Body of pancreas (tissue), 4 donors: ENCODE measurements at regions not wholly inside any gene's neighbourhood (a gene's known extent, or its start where the extent isn't known, plus 50 kb on each side); places are given as distances from the start of the nearest gene placed in this dataset.

ENCODE experiments used
- ATAC-seq: fragments of 150-250 bp; one replicate; pipeline ENCODE4 v1.9.1; 2016
- DNase-seq, 4 donors: peaks; one replicate each; pipeline ENCODE4 v3.0.0-alpha.2; 2019
- H3K27ac ChIP-seq, 4 donors: fragments of 200-600 bp; sonication (generic); 1 replicate in 3 of 4; 2 replicates in 1 of 4; pipeline versions ENCODE4 v1.5.1 to v1.6.1; 2016 to 2019; ENCODE audit warnings: mild to moderate bottlenecking in 1 of 4, mixed read lengths in 1 of 4, moderate library complexity in 1 of 4
- H3K27me3 ChIP-seq, 2 donors: fragments of 200-600 bp; sonication (generic); one replicate each; pipeline ENCODE4 v1.6.0; 2016; ENCODE audit warnings: mild to moderate bottlenecking in 1 of 2
- H3K36me3 ChIP-seq, 2 donors: fragments of 200-600 bp; sonication (generic); replicated peaks in 1 of 2; 2 replicates each; pipeline ENCODE4 v1.5.1; 2016; ENCODE audit warnings: low read depth in 2 of 2; ENCODE audit not compliant: insufficient read depth in 1 of 2
- H3K4me1 ChIP-seq: fragments of 200-600 bp; sonication (generic); one replicate; pipeline ENCODE4 v1.6.0; 2016
- H3K4me3 ChIP-seq, 2 donors: fragments of 200-600 bp; sonication (generic); 1 replicate in 1 of 2; 2 replicates in 1 of 2; pipeline ENCODE4 v1.5.1; 2016 to 2019
- H3K9me3 ChIP-seq, 3 donors: fragments of 200-600 bp; sonication (generic); 1 replicate in 2 of 3; 2 replicates in 1 of 3; pipeline ENCODE4 v1.5.1; 2016
- CTCF ChIP-seq, 7 experiments: fragments of 450-650 bp in 4 of 7; fragments of 200-600 bp in 3 of 7; sonication (generic) in 3 of 7; IDR thresholded peaks; one replicate each; pipeline ENCODE4 v1.5.1; 2016 to 2019; ENCODE audit warnings: antibody characterized with exemption in 7 of 7
- POLR2A ChIP-seq, 3 donors: fragments of 450-650 bp; IDR thresholded peaks; one replicate each; pipeline ENCODE4 v1.6.1; 2016; ENCODE audit warnings: antibody characterized with exemption in 3 of 3, mild to moderate bottlenecking in 2 of 3
- WGBS, 2 donors: methylation state at CpG; one replicate each; pipeline ENCODE4 v1.1.5; 2017; 5-methylcytosine and 5-hydroxymethylcytosine counted together
- intact Hi-C: fragments of 100-400 bp; cut with DNase I; formaldehyde crosslinking; loops from one replicate; pipeline ENCODE4 v1.15.1; 2023

GRCh38 chr1:218575856-218576255 lies 230.7 kb downstream of the TGFB2 start:
- H3K27me3 ChIP-seq: no peaks in the 10 kb centered on the region
- TF ChIP-seq CTCF (IDR thresholded peaks at IDR 0.05): no peak
- TF ChIP-seq POLR2A (IDR thresholded peaks at IDR 0.05): no peak
- no peak for DNase-seq

DNA sequence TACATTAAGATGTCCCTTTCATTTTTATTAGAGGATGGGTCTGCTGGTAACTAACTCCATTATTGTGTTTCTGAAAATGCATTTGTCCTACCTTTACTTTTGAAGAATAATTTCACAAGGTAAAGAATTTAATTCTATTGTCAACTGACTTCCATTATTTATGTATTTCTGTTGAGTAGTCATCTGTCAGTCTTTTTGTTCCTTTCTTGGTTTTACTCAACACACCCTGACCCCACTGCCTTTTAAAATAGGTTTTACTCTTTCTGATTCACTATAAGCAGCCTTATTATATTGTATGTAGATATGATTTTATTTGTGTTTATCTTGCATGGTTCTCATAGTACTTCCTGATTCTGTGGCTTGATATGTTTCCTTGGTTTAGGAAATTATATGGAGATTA lies 237.5 kb downstream of the TGFB2 start:
- Histone ChIP-seq H3K27ac (no peak overlapping the region), H3K4me3 (no peak overlapping the region), H3K9me3 (no peaks in the 10 kb centered on the region), H3K36me3 (no peaks in the 10 kb centered on the region), H3K4me1 (peaks cover 7% of the 10 kb centered on the region), H3K27me3 (no peaks in the 10 kb centered on the region)
- no peak for TF ChIP-seq POLR2A (IDR thresholded peaks at IDR 0.05)
- TF ChIP-seq CTCF (IDR thresholded peaks at IDR 0.05): no peak
- ATAC-seq: no peak
- intact Hi-C loops: no loop called here
- no peak for DNase-seq

More at GRCh38 chr1:218575856-218576255, 230.7 kb downstream of the TGFB2 start:
- Histone ChIP-seq H3K4me1 (no peaks in the 10 kb centered on the region), H3K4me3 (no peak overlapping the region), H3K9me3 (no peaks in the 10 kb centered on the region), H3K27ac (no peak overlapping the region), H3K36me3 (no peaks in the 10 kb centered on the region)
- no peak for ATAC-seq
- intact Hi-C loops: no loop called here
- 34 to 48% methylated on average over 1 of the region's 1 CpG for WGBS, 2 donors

- H3K36me3 ChIP-seq: no peaks in the 10 kb centered on the region
- no peak for DNase-seq
- TF ChIP-seq POLR2A (IDR thresholded peaks at IDR 0.05) (no peak), CTCF (IDR thresholded peaks at IDR 0.05) (no peak)
- no peak overlapping the region for H3K27ac ChIP-seq
- H3K9me3 ChIP-seq: no peaks in the 10 kb centered on the region
- ATAC-seq: peak; percentile 45
- 30 to 52% methylated on average over 2 to 3 of the region's 3 CpGs for WGBS, 2 donors
- intact Hi-C loops: no loop called here
- no peak overlapping the region for H3K4me3 ChIP-seq
- peaks cover 7% of the 10 kb centered on the region for H3K4me1 ChIP-seq
- no peaks in the 10 kb centered on the region for H3K27me3 ChIP-seq
Measured at GRCh38 chr1:218584418-218585155, 239.5 kb downstream of the TGFB2 start.

DNA sequence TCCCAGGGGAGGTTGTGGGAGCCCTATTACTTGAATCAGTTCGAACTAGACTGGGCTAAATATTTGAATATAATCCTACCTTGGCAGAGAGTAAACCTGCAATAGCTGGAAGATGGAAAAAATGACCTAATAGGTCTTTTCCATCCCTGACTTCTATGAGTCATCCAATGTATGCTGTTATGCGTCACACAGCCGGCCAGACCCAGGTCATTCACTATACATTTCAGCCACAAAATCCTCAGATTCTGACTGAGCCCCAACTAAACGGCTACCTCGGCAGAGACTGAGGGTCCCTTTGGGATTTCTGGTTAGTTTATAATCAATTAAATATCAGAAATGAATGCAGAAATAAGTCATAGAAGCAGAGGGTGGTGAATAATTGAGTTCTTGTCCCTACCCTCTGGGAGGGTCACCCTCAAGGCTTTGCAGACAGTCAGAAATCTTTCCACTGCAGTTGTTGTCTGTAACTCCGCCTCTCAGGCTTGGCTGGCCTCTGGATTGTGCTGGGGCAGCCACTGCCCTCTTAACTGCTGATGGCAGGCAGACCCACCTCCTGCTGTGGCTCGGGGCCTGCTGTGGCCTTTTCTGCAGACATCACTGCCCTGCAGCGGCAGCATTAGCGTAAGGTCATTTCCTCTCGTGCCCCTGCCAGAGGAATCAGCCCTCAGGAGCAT lies 240.5 kb downstream of the TGFB2 start:
- TF ChIP-seq POLR2A (IDR thresholded peaks at IDR 0.05) (no peak), CTCF (IDR thresholded peaks at IDR 0.05) (no peak)
- Histone ChIP-seq H3K4me1 (peaks cover 7% of the 10 kb centered on the region), H3K4me3 (no peak overlapping the region), H3K36me3 (no peaks in the 10 kb centered on the region), H3K27me3 (no peaks in the 10 kb centered on the region), H3K9me3 (no peaks in the 10 kb centered on the region), H3K27ac (no peak overlapping the region)
- intact Hi-C loops: no loop called here
- no peak for DNase-seq
- ATAC-seq: no peak
- WGBS, 2 donors: 68 to 70% methylated on average over 9 to 10 of the region's 10 CpGs
